ENCODE measurements at regions not wholly inside any gene's neighbourhood (a gene's known extent, or its start where the extent isn't known, plus 50 kb on each side); places are given as distances from the start of the nearest gene placed in this dataset.
A peak's percentile ranks its signal among the peaks of the same experiment; 100 is the strongest.

DNA sequence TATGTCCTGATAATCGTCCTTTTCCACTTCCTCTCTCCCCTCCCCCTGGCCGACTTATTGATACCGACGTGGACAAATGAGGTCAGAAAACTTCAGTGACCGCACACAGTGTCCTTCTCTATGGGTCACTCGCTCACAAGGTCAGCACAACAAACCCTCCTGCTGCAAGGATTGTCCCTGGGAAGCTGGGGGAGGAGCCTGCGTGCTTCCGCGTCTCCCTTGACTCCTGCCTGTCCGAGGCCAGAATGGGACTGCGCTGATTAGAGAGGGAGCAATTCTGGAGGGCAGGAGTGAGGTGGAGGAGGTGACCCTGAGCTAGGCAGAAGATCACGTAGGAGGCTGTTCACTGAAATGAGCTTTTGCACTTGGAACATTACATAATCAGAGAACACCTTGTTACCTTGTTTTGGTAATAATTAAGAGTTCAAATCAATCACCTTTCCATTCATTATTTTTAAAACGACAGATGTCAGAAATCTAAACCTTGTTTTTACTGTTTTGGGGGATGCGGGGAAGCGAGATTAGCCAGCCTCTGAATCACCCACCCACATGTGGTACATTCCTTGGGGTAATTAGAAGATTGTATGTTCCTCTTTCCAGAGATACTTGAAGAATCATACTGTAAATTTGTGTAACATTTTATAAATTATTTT is 70.6 kb downstream of the CTAGE1 start:
- Histone ChIP-seq H3K4me3 (ENCODE audit: low read depth, low read length) (no peak overlapping the region), H3K9me3 (no peaks in the 10 kb centered on the region), H3K27me3 (replicated peaks; ENCODE audit: control insufficient read depth, insufficient read depth, low read length) (no peaks in the 10 kb centered on the region), H3K36me3 (ENCODE audit: control insufficient read depth, insufficient read depth, low read length) (no peaks in the 10 kb centered on the region), H3K4me1 (peaks cover 12% of the 10 kb centered on the region)
- CTCF ChIA-PET: interaction anchor here (0.6 kb wide), 1 partner anchor 10 kb away, joined by 3 read pairs; no protein-coding TSS in a partner anchor
- no peaks in the 10 kb centered on the region for H3K9me3 Mint-ChIP-seq (ENCODE audit: unreplicated experiment)
- H3K27ac Mint-ChIP-seq (ENCODE audit: unreplicated experiment): peak overlapping the region; percentile 17
- POLR2A ChIA-PET: no interaction called here
- BruUV-seq (replicated peaks): no TSS peak
- peaks cover 2% of the 10 kb centered on the region for H3K27me3 Mint-ChIP-seq (ENCODE audit: insufficient read depth, unreplicated experiment)
- peaks cover 14% of the 10 kb centered on the region for H3K4me1 Mint-ChIP-seq (ENCODE audit: low read depth, unreplicated experiment)
- peak; percentile 21 to 44 for DNase-seq
- no peaks in the 10 kb centered on the region for H3K36me3 Mint-ChIP-seq (ENCODE audit: insufficient read depth, unreplicated experiment)
- intact Hi-C loops (cut with micrococcal nuclease; ENCODE audit: unreplicated experiment): loop anchor here (10.0 kb wide), 1 partner anchor 122 kb away; no protein-coding TSS in a partner anchor
- no peak for TF ChIP-seq CTCF (IDR thresholded peaks at IDR 0.05; ENCODE audit: insufficient read depth in 1 of 2, low read depth in 1 of 2, low read length in 1 of 2, severe bottlenecking in 1 of 2, unreplicated experiment in 1 of 2)
- peak overlapping the region; percentile 17 for H3K4me3 Mint-ChIP-seq (ENCODE audit: unreplicated experiment)

DNA sequence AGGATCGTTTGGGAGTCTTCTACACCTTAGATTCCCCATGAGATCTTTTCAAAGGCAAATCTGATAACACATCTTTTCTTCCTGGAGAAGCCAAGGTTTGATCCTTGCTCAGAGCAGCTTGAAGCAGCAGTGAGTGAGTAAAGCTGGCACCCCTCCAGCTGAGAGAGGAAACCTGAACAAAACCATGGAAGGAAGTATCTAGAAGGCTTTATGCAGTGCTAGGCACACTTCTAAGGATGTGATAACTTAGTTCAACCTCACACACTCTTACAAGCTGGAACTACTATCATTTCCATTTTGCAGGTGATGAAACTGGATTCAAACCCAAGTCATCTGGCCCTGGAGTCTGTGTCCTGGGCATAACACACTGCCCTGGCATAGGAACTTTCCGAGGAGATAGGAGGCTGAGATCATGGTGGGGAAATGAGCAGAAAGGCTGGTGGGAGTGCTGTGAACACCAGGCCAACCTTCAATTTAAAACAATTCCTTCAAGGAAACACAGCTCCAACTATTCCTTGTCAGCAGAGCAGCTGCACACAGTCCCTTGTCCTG is 71.2 kb downstream of the CTAGE1 start:
- Histone ChIP-seq H3K4me1 (peaks cover 12% of the 10 kb centered on the region), H3K36me3 (ENCODE audit: control insufficient read depth, insufficient read depth, low read length) (no peaks in the 10 kb centered on the region), H3K9me3 (no peaks in the 10 kb centered on the region), H3K4me3 (ENCODE audit: low read depth, low read length) (no peak overlapping the region), H3K27me3 (replicated peaks; ENCODE audit: control insufficient read depth, insufficient read depth, low read length) (no peaks in the 10 kb centered on the region)
- H3K9me3 Mint-ChIP-seq (ENCODE audit: unreplicated experiment): no peaks in the 10 kb centered on the region
- H3K27ac Mint-ChIP-seq (ENCODE audit: unreplicated experiment): peak overlapping the region; percentile 17
- no TSS peak for BruUV-seq (replicated peaks)
- no peaks in the 10 kb centered on the region for H3K36me3 Mint-ChIP-seq (ENCODE audit: insufficient read depth, unreplicated experiment)
- no peak for DNase-seq
- H3K4me1 Mint-ChIP-seq (ENCODE audit: low read depth, unreplicated experiment): peaks cover 14% of the 10 kb centered on the region
- peak overlapping the region; percentile 17 for H3K4me3 Mint-ChIP-seq (ENCODE audit: unreplicated experiment)
- H3K27me3 Mint-ChIP-seq (ENCODE audit: insufficient read depth, unreplicated experiment): peaks cover 2% of the 10 kb centered on the region
- intact Hi-C loops (cut with micrococcal nuclease; ENCODE audit: unreplicated experiment): loop anchor here (10.0 kb wide), 1 partner anchor 122 kb away; no protein-coding TSS in a partner anchor
- no peak for TF ChIP-seq CTCF (IDR thresholded peaks at IDR 0.05; ENCODE audit: insufficient read depth in 1 of 2, low read depth in 1 of 2, low read length in 1 of 2, severe bottlenecking in 1 of 2, unreplicated experiment in 1 of 2)
- ChIA-PET POLR2A (interaction anchor here (0.5 kb wide), 1 partner anchor 105 kb away, joined by 4 read pairs; no protein-coding TSS in a partner anchor), CTCF (no interaction called here)

DNA sequence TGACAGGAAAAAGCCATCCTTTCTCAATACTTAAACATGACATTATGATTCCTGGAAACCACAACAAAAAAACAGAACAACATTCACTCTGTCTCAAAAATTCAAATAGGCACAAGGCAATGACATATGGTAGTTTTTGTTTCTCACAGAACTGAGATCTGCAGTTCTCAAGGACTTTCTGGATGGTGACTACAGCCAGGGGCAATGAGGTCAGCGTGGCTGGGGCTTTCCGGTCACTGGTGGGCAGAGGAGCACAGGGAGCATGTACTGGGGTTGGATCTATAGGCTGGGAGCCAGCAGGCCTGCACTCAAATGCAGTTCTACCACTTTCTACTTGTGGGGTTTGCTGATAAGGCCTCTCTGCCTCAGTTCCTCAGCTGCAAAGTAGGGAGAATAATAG is 72.0 kb downstream of the CTAGE1 start:
- peaks cover 12% of the 10 kb centered on the region for H3K4me1 ChIP-seq
- Mint-ChIP-seq H3K27me3 (ENCODE audit: insufficient read depth, unreplicated experiment) (peaks cover 2% of the 10 kb centered on the region), H3K36me3 (ENCODE audit: insufficient read depth, unreplicated experiment) (no peaks in the 10 kb centered on the region), H3K9me3 (ENCODE audit: unreplicated experiment) (no peaks in the 10 kb centered on the region), H3K4me3 (ENCODE audit: unreplicated experiment) (no peak overlapping the region), H3K27ac (ENCODE audit: unreplicated experiment) (no peak overlapping the region), H3K4me1 (ENCODE audit: low read depth, unreplicated experiment) (peaks cover 14% of the 10 kb centered on the region)
- intact Hi-C loops (cut with micrococcal nuclease; ENCODE audit: unreplicated experiment): loop anchor here (10.0 kb wide), 1 partner anchor 121 kb away; no protein-coding TSS in a partner anchor
- ChIA-PET POLR2A (interaction anchor here (0.5 kb wide), 1 partner anchor 106 kb away, joined by 4 read pairs; no protein-coding TSS in a partner anchor), CTCF (no interaction called here)
- H3K36me3 ChIP-seq (ENCODE audit: control insufficient read depth, insufficient read depth, low read length): no peaks in the 10 kb centered on the region
- H3K4me3 ChIP-seq (ENCODE audit: low read depth, low read length): no peak overlapping the region
- H3K27me3 ChIP-seq (replicated peaks; ENCODE audit: control insufficient read depth, insufficient read depth, low read length): no peaks in the 10 kb centered on the region
- no peak for TF ChIP-seq CTCF (IDR thresholded peaks at IDR 0.05; ENCODE audit: insufficient read depth in 1 of 2, low read depth in 1 of 2, low read length in 1 of 2, severe bottlenecking in 1 of 2, unreplicated experiment in 1 of 2)
- no peaks in the 10 kb centered on the region for H3K9me3 ChIP-seq
- DNase-seq: no peak
- no TSS peak for BruUV-seq (replicated peaks)

Data from Caco-2 (cell line).